BE2C (cell line): ENCODE measurements at regions not wholly inside any gene's neighbourhood (a gene's known extent, or its start where the extent isn't known, plus 50 kb on each side); places are given as distances from the start of the nearest gene placed in this dataset.

Experiments used
- DNase-seq: peaks from one replicate; pipeline ENCODE4 v3.0.0-alpha.2; 2020
- H3K27me3 ChIP-seq: fragments of 250-450 bp; sonication (Bioruptor Pico); 2 replicates; pipeline ENCODE4 v1.5.1; 2020; ENCODE audit warnings: mild to moderate bottlenecking
- H3K36me3 ChIP-seq: fragments of 250-450 bp; sonication (Bioruptor Pico); 2 replicates; pipeline ENCODE4 v1.5.1; 2020; ENCODE audit warnings: mild to moderate bottlenecking
- H3K4me1 ChIP-seq: fragments of 250-450 bp; sonication (Bioruptor Pico); 2 replicates; pipeline ENCODE4 v1.5.1; 2020
- H3K4me3 ChIP-seq: 2 replicates; pipeline ENCODE4 v1.5.1; 2011; ENCODE audit warnings: low read depth, low read length
- H3K9me3 ChIP-seq: fragments of 250-450 bp; sonication (Bioruptor Pico); 2 replicates; pipeline ENCODE4 v1.5.1; 2020
- CTCF ChIP-seq: IDR thresholded peaks from 2 replicates; pipeline ENCODE4 v1.5.1; 2012; ENCODE audit warnings: mild to moderate bottlenecking, low read depth, low read length

- no peaks in the 10 kb centered on the region; the same call in 1 of the 2 replicates for H3K27me3 ChIP-seq
- no peaks in the 10 kb centered on the region for H3K36me3 ChIP-seq
- H3K4me1 ChIP-seq, result no peaks in the 10 kb centered on the region
- H3K9me3 ChIP-seq, result no peaks in the 10 kb centered on the region; the same call in 1 of the 2 replicates
- TF ChIP-seq CTCF, result no peak
- H3K4me3 ChIP-seq, result no peak overlapping the region
- DNase-seq, result no peak
Observed at GRCh38 chr6:84441456-84441855, 214.0 kb upstream of the CEP162 start.

- no peak for TF ChIP-seq CTCF
- Histone ChIP-seq H3K9me3 (no peaks in the 10 kb centered on the region), H3K27me3 (peaks cover 6% of the 10 kb centered on the region; the same call in 1 of the 2 replicates), H3K4me3 (no peak overlapping the region), H3K4me1 (no peaks in the 10 kb centered on the region), H3K36me3 (no peaks in the 10 kb centered on the region)
- no peak for DNase-seq
Observed at GRCh38 chr6:84434550-84434949, 207.1 kb upstream of the CEP162 start.

GRCh38 chr6:84432619-84433018 is 205.2 kb upstream of the CEP162 start:
- DNase-seq, result no peak
- TF ChIP-seq CTCF, result no peak

GRCh38 chr6:84428300-84428907 is 201.0 kb upstream of the CEP162 start:
- peak; percentile 96 for TF ChIP-seq CTCF
- H3K27me3 ChIP-seq, result peaks cover 29% of the 10 kb centered on the region
- no peaks in the 10 kb centered on the region for H3K4me1 ChIP-seq
- no peak overlapping the region for H3K4me3 ChIP-seq
- no peaks in the 10 kb centered on the region for H3K36me3 ChIP-seq
- no peaks in the 10 kb centered on the region for H3K9me3 ChIP-seq
- peak; percentile 65 for DNase-seq

More at GRCh38 chr6:84432619-84433018, 205.2 kb upstream of the CEP162 start:
- no peaks in the 10 kb centered on the region for H3K9me3 ChIP-seq
- H3K27me3 ChIP-seq, result peaks cover 9% of the 10 kb centered on the region
- no peak overlapping the region for H3K4me3 ChIP-seq
- H3K36me3 ChIP-seq, result no peaks in the 10 kb centered on the region
- no peaks in the 10 kb centered on the region for H3K4me1 ChIP-seq

GRCh38 chr6:84425971-84426705 is 198.7 kb upstream of the CEP162 start:
- no peak for TF ChIP-seq CTCF

GRCh38 chr6:84424956-84425355 is 197.5 kb upstream of the CEP162 start:
- Histone ChIP-seq H3K36me3 (no peaks in the 10 kb centered on the region), H3K4me1 (no peaks in the 10 kb centered on the region), H3K4me3 (no peak overlapping the region), H3K9me3 (no peaks in the 10 kb centered on the region), H3K27me3 (peaks cover 55% of the 10 kb centered on the region)
- DNase-seq, result no peak
- no peak for TF ChIP-seq CTCF

More at GRCh38 chr6:84425971-84426705, 198.7 kb upstream of the CEP162 start:
- H3K4me1 ChIP-seq, result no peaks in the 10 kb centered on the region
- H3K9me3 ChIP-seq, result no peaks in the 10 kb centered on the region
- no peaks in the 10 kb centered on the region for H3K36me3 ChIP-seq
- no peak for DNase-seq
- peaks cover 50% of the 10 kb centered on the region for H3K27me3 ChIP-seq
- no peak overlapping the region for H3K4me3 ChIP-seq
